Forelimb muscle (tissue), 1 donor: ENCODE measurements at regions not wholly inside any gene's neighbourhood (a gene's known extent, or its start where the extent isn't known, plus 50 kb on each side); places are given as distances from the start of the nearest gene placed in this dataset.

Experiments used
- DNase-seq: peaks from one replicate; pipeline ENCODE4 v3.0.0-alpha.2; 2013; ENCODE audit warnings: low read depth

GRCh38 chr5:158406884-158407823, 548.2 kb upstream of the CLINT1 start:
- no peak for DNase-seq

GRCh38 chr5:158398360-158399201, 539.6 kb upstream of the CLINT1 start:
- DNase-seq: no peak

GRCh38 chr5:158397278-158397677, 538.3 kb upstream of the CLINT1 start:
- no peak for DNase-seq

- no peak for DNase-seq
Measured at GRCh38 chr5:158394102-158394501, 535.2 kb upstream of the CLINT1 start.

- DNase-seq: no peak
Measured at GRCh38 chr5:158393457-158393856, 534.5 kb upstream of the CLINT1 start.

- DNase-seq: no peak
Measured at GRCh38 chr5:158392753-158393152, 533.8 kb upstream of the CLINT1 start.

- DNase-seq: no peak
Measured at GRCh38 chr5:158390577-158390976, 531.6 kb upstream of the CLINT1 start.

GRCh38 chr5:158389786-158390185, 530.8 kb upstream of the CLINT1 start:
- no peak for DNase-seq

GRCh38 chr5:158388021-158388420, 529.1 kb upstream of the CLINT1 start:
- DNase-seq: no peak

GRCh38 chr5:158387499-158387898, 528.6 kb upstream of the CLINT1 start:
- DNase-seq: no peak

GRCh38 chr5:158385982-158386381, 527.0 kb upstream of the CLINT1 start:
- DNase-seq: no peak

- DNase-seq: no peak
Measured at GRCh38 chr5:158384535-158385481, 525.9 kb upstream of the CLINT1 start.

GRCh38 chr5:158383486-158383885, 524.5 kb upstream of the CLINT1 start:
- no peak for DNase-seq

GRCh38 chr5:158382473-158382872, 523.5 kb upstream of the CLINT1 start:
- DNase-seq: peak; percentile 39

GRCh38 chr5:158381614-158382160, 522.7 kb upstream of the CLINT1 start:
- DNase-seq: no peak

- no peak for DNase-seq
Measured at GRCh38 chr5:158380661-158381060, 521.7 kb upstream of the CLINT1 start.

- no peak for DNase-seq
Measured at GRCh38 chr5:158378931-158379330, 520.0 kb upstream of the CLINT1 start.

- DNase-seq: no peak
Measured at GRCh38 chr5:158376679-158377078, 517.7 kb upstream of the CLINT1 start.

- DNase-seq: no peak
Measured at GRCh38 chr5:158375531-158375930, 516.6 kb upstream of the CLINT1 start.

- no peak for DNase-seq
Measured at GRCh38 chr5:158373608-158374395, 514.9 kb upstream of the CLINT1 start.
